GM15510 (cell line): ENCODE measurements at regions not wholly inside any gene's neighbourhood (a gene's known extent, or its start where the extent isn't known, plus 50 kb on each side); places are given as distances from the start of the nearest gene placed in this dataset.

Source experiments
- POLR2A ChIP-seq: IDR thresholded peaks from 3 replicates; pipeline ENCODE4 v1.6.1; 2011; ENCODE audit warnings: borderline replicate concordance; ENCODE audit not compliant: insufficient read length; ENCODE audit errors: extremely low read depth

DNA sequence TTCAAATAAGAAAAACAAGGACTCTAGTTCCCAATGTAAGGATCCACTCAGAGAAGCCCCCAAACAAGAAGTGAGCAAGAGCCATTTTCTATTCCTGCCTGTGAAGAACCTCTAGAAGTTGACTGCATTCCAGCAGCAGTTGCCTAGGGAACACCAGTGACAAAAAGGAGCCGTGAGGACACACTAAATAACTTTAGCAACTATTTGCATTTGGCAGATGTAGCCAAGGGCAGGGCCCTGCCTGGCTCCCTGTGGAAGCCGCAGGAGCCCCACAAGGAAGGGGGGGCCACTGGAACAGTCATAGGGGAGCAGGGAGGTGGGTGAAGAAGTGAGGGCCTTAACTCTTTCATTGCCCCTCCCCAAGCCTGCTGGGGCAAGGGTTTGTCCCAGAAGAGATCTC is 470.2 kb upstream of the PROK2 start:
- TF ChIP-seq POLR2A, result no peak

GRCh38 chr3:72254483-72254882 is 469.5 kb upstream of the PROK2 start:
- no peak for TF ChIP-seq POLR2A

DNA sequence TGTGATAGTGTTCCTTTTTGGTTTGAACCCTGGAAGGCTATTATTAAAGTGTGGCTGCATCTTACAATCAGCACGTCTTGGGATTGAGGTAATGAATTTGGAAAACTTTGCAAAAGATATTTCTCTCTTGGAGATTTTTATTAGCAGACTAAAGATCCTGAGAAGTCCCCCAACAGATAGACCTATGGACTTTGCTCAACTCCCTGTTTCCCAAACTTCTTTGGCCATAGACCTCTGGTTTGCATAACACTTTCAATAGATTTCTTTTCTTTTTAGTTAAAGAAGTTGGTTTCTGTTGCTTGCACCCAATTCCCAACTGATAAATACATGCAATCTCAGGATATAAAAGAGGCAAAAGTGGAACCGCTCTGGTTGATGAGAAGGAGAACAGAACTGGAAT is 465.8 kb upstream of the PROK2 start:
- TF ChIP-seq POLR2A, result no peak

DNA sequence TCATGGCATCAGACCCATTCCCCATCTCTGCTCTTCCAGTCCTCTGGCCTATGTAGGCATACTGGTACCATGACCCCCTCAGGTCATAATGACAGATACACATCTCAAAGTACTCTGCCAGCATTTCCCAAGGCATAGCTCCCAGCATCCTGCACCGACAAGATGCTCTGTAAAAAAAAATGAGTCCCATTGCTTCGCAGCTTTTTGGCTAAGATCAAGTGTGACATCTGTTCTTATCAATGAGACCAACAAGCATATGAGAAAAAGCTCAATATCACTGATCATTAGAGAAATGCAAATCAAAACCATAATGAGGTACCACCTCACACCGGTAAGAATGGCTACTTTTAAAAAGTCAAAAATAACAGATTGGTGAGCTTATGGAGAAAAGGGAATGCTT is 463.9 kb upstream of the PROK2 start:
- no peak for TF ChIP-seq POLR2A

GRCh38 chr3:72248389-72248761 is 463.4 kb upstream of the PROK2 start:
- no peak for TF ChIP-seq POLR2A

- no peak for TF ChIP-seq POLR2A
Observed at GRCh38 chr3:72247645-72248388, 462.9 kb upstream of the PROK2 start.

- no peak for TF ChIP-seq POLR2A
Observed at GRCh38 chr3:72247126-72247525, 462.2 kb upstream of the PROK2 start.

- no peak for TF ChIP-seq POLR2A
Observed at GRCh38 chr3:72246685-72247084, 461.7 kb upstream of the PROK2 start.

DNA sequence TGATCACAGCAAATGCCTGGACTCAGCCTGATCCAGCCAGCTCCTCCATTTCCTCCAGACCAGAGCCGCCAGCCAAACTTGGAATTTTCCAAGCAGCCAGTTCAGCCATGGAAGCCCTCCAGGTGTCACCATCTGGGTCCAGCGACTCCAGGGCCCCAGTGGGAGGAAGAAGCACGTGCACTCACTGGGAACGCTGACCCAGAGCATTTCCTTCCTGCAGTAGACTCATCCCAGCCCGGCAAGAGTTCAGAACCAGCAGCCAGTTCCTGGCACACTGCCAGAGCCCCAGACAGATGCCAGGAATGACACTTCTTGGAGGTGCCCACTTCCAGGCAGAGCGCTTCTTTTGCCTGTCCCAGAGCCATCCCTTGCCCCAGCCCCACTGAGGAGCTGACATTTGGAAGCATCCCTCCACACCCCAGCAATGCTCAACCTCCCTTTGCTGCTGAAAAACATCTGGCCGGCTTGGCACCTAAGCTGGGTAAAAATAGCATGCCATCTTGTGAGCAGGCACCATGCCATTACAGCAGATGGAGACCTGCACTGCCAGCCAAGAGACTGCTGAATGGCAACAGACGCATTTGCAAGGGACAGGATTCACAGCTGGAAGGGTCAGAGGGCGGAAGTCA is 460.3 kb upstream of the PROK2 start:
- TF ChIP-seq POLR2A, result no peak

DNA sequence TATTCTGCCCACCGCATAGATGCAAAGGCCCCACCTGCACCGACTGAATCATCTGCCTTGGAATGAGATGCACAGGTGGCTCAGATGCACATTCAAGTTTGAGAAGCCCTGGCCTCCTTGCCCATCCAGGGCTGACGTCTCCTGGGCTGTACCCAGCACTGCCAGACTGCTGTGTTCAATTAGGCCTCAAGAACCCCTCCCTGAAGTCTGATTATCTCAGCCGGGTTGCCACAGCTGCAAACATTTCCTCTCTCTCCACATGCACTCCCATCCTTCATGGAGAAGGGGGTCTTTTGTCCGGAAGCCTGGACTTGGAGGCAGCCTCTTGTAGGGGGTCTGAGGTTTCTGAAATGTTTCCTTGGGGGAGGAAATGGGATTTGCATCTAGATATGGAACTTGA is 459.4 kb upstream of the PROK2 start:
- TF ChIP-seq POLR2A, result no peak

DNA sequence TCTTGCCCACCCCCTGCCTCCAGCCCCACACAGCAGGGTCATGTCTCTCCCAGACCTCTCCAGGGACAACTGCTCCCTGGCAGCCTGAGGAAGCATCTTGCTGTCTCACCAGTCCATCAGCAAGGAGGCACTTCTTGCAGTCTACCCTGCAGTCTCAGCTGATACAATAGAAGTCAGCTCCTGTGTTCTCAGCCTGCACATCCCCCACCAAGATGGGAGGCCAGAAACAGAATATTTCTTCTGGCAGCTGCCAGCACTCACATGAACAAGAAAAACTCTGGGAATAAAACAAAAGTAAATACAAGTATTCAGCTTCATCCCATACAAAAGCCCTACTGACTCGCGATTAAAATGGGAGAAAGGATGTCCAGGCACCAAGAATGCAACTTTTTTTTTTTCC is 457.4 kb upstream of the PROK2 start:
- no peak for TF ChIP-seq POLR2A

DNA sequence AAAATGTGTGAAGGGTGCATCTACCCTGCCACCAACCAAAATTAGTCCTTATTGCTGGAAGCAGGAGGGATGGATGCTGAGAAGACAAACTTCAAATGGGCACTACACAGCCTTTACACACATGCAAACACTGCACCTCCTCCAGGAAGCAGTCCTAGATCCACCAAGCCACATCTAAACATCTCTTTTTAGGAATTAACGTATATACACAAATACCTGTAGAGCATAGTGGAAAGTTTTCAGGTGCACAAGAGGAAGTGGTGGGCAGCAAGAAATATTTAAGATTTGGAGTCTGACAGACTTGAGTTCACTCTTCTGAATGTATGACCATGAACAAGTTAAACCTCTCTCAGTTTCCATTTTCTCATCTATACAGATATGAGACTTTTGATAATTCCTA is 456.6 kb upstream of the PROK2 start:
- no peak for TF ChIP-seq POLR2A

DNA sequence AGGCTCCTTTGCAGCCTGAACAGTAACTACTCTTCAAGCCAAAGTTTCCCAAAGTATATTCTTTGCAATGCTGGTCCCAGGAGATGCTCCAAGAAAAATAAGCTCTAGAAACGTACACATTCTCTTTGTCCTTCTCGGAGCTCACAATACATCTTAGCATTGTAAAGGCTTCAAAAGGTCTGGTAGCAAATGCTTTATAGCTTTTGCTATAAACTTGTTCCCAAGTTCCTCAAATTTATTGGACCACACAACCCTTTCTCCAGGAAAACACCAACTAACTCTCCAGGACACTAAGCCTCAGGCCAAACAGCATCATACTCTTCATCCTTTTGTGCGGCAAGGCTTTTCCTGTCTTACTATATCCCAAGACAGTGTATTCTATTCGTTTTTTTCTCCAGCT is 455.6 kb upstream of the PROK2 start:
- TF ChIP-seq POLR2A, result no peak

DNA sequence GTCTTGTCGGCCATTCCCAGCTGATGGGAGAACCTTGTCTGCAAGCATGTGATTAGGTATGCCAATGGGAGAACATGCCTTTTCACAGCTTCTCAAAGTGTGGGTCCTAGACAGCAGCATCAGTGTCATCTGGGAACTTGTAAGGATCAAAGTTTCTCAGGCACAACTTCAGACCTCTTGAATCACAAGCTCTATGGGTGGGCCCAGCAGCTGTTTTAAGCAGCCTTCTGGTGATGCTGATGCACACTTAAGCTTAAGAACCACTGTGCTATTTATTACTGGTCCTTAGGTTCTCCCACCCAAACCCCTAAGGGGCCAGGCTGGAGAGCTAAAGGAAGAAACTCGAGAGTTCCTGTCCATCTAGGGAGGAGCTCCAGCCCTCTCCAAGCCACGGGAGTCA is 453.9 kb upstream of the PROK2 start:
- no peak for TF ChIP-seq POLR2A

GRCh38 chr3:72238010-72238691 is 453.2 kb upstream of the PROK2 start:
- no peak for TF ChIP-seq POLR2A

- TF ChIP-seq POLR2A, result no peak
Observed at GRCh38 chr3:72237679-72238009, 452.7 kb upstream of the PROK2 start.
